Limb (tissue), 2 donors: ENCODE measurements at regions not wholly inside any gene's neighbourhood (a gene's known extent, or its start where the extent isn't known, plus 50 kb on each side); places are given as distances from the start of the nearest gene placed in this dataset.
"Not testable (repeated sequence)": the region's sequence is repeated elsewhere in the genome, so short reads cannot be mapped to it uniquely, and the experiment has no call there.

Source experiments
- DNase-seq, 2 donors: peaks; one replicate each; pipeline ENCODE4 v3.0.0-alpha.2; 2016; ENCODE audit errors: extremely low spot score in 2 of 2

DNA sequence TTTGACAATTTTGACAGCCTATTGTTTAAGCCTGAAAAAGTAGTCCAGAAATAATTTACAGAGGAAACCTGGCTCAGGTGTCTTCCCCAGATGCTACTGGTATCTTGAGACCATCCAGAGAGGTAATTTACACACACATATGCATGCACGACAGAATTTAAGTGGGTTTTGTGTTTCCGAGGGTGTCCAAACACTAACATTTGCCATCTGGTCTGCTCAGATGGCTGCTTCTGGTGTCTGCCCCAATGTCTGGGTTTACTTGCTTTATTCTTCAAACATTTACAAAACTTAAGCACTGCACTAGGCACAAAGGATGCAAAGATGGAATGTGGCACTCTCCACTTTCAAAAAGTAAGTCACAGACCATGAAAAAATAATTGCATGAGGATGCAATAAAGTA is 226.6 kb upstream of the EGLN3 start:
- DNase-seq, result no peak

DNA sequence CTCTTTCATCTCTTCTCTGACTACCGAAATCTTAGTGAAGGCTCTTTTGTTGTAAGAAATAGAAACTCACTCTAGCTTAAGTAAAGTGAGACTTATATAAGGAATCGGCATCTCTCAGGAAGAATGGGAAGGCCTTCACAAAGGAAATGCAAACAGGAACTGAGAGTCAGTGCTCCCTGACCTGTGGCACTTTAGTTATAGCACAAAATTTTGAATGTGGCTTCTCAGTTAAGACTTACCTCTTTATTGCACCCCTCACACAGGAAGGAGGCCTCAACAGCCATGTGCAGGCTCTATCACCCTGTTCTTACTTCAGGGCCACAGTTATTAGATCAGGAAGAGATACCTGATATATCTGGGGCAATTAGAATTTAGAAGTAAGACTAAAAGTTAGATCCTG is 224.7 kb upstream of the EGLN3 start:
- DNase-seq, result no peak

DNA sequence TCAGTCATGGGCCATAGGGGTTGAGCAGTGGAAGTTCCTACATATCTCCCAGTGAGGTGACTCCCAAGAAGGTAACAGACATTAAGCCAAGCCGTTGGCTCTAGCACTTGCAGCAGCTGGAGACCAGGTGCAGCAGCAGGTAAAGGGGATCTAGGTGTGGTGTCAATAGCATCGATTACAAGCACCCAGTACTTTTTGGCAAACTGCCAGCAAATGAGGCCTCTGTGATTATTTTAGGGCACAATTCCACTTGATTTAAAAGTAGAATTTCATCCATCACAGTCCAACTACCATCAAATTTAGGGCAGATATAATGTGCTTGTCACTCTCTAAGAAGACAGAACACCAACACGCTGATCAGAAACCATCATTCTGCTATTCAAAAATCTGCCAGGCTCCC is 224.1 kb upstream of the EGLN3 start:
- DNase-seq, result no peak

DNA sequence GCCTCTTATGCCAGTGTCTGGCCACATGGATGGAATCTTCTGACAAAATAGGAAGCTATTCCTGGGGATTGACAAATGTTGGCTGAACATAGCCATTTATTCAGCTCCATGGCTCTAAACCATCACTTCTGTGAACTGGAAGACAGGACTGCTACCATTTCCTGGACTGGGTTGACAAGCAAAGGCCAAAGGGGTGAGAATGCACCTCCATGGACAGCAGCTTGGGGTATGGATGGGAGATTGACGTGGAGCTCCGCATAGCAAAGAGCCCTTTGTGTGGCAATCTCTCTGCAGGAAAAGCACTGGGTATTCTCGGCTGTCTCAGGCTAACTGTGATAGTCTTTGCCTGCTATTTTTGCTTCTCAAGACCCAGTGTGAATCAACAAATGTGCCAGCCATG is 223.0 kb upstream of the EGLN3 start:
- DNase-seq, result no peak

DNA sequence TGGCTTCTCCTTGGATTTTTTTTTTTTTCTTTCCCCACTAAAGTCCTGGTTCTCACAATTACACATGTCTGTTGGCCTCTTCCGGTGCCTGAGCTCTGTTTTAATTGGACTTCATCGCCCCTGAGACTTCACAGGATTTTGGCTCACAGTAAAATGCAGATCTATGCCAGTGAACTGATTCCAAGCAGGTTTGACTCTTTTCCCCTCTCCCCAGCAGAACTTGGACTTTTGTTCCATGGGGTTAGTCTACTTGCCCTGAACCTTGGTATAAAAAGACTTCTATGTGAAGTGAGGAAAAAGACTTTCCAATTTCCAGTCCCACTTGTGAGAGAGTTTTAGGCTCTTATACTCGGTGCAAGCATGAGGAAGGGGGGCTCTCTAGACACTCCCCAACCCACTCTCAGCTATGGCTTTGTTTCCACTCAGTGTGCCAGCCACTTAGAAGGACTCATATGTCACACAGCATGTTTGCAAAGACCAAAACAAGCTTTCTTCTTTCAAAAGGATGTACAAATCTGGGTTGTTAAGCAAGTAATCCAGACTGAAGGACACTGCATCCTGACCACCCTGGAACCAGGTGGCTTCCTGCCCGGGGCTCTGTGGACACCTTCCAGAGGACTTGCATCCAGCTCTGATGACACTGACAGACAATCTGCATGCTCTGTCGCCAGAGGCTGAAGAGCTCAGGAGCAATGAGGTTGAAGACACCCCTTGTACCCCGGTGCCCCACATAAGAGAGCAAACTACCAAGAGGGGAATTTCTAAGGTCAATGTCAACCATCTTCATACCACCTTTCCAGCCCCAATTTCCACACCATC is 221.9 kb upstream of the EGLN3 start:
- DNase-seq, result peak in 1 of 2 donors; percentile 13

DNA sequence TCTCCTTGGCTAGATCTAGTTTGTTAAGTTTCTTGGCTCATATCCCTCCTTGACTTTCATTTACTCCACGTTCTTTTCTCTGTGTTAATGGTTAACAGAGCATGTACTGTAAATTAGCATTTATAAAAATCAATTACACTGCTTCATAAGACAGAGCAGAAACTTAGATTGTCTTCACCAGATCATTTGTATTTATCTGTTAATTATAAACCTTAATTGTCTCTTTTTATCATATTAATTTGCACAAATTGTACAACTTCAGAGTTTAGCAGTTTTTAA is 221.2 kb upstream of the EGLN3 start:
- DNase-seq, result no peak

DNA sequence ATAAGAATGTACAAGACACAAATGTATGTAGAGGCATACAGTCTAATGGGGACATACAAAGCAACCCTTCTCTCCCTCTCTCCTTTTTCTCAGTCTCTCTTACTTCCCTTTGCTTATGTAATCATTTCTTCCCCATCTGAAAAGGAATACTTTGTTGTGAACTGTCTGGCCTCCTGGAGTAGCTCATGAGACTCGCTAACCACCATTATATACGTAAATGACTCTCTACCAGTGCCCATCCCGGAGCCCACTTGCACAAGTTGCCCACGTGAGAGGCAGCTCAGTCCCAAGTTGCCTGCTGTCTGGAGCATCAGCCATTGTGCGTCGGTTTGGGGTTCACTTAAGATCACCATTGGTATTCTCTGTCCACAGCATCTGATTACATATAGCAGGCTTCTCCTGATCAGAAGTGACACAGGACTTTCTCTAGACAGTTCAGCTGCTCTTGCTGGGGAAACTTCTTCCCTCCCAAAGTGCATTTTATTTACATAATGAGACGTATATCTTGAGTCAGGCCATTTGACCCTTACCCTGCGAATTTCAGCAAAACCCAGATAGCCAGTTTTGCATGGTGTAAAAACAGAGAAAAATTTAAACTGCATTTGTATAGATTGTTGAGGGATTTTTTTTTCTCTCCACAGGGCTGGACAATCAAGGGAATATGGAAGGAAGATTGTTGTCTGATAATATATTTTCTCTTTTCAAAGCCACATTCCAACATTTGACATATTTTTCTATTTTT is 220.7 kb upstream of the EGLN3 start:
- no peak for DNase-seq

DNA sequence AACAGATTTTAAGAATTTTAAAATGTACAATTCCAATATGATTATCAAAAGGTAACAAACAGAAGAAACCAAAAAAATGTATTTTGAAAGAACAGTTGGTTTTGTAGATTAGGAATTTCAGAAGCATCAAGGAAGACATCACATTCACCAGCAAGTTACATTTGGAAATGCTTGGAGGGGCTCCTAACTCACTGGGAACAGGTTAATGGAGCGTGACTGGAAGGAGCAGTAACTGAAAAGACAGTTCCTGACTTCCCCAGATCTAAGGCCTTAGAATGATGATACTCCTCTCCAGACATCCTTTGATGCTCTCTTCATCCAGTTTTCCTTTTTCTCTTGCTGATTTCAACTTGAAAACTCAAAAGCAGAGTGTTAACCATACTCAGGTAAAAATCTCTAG is 220.0 kb upstream of the EGLN3 start:
- DNase-seq, result no peak

DNA sequence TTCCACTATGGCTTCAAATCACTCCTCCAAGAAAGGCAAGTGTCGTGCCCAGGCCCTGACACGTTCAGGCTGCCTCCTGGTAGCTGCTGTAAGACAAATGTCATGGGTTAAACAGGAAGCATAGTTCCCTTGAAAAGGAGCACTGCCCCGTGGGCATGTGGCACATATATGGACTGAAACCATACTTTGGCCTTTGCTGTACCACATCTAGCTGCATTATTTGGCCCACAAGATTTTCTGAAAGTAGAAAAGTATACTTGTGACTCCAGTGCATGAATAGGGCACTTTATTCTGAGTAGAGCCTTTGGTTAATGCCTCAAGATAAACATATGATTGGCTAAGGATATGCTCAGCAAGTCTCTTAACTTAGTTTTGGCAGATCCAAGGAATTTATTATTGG is 218.7 kb upstream of the EGLN3 start:
- DNase-seq, result no peak

DNA sequence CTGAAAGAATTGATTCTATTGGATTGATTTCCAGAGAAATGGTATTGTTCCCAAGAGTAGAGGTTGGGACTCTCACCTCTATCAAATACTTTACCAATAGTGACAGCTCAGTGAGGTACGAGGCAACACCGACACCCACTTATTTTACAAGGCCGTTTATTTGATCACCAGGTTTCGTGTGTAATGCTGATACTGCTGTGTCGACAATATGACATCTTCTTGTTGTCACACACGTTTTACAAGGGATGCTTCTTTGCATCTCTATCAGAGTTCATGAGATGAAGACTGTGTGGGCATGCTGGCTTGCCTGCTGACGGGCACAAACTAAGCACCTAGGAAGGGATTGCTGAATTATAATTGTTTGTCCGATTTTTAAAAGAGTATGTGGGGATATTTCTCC is 217.8 kb upstream of the EGLN3 start:
- no peak for DNase-seq

DNA sequence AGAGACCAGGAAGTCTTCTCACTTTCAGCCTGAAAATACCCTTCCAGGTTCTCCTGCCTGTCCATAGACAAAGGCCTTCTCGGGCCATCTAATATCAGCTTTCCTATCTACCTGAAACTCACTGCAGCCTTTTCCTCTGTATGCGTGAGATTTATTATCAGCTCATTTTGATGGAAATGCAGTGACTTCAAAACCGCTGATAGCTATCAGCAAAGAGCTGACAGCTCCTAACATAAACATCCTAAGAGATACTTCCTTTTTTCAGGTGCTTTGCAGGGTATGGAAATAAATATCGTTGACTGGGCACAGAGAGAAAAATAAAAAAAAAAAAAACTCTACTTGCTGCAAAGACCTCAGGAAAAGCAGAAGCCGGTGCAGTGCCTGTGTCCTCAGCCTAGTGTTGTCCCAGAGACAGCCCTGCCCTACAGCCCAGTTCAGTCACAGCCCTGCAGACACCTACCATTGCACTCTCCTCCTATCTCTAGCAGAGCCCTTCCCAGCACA is 215.0 kb upstream of the EGLN3 start:
- DNase-seq, result no peak

DNA sequence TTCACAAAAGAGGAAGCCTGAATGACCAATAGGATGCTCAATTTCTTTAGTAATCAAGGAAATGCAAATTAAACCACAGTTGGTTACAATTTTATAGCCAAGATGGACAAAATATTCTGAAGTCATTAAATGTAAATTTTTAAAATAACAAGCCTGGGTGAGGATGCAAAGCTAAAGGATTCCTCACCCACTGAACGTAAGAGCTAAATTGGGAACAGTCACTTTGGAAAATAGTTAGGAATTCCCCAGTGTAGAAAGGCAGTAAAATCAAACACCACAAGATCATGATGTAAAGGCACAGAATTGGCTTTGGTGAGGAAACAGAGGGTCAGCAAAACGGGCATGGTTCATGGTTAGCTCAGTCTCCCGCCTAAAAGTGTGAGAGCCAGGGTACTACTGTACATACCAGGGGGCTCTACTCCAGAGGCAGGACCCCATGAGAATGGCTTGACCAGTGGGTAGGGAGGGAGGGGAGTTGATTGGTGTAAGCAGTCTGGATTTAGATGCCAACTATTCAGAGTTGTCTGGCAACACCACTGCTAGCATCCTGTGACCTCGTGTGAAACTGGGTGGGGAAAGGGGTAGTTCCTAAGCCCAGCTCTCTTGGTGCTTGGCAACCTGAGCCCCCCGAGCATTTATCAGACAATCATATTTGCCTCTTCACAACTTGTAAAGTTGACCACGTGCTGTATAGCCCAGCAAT is 213.4 kb upstream of the EGLN3 start:
- DNase-seq, result no peak

DNA sequence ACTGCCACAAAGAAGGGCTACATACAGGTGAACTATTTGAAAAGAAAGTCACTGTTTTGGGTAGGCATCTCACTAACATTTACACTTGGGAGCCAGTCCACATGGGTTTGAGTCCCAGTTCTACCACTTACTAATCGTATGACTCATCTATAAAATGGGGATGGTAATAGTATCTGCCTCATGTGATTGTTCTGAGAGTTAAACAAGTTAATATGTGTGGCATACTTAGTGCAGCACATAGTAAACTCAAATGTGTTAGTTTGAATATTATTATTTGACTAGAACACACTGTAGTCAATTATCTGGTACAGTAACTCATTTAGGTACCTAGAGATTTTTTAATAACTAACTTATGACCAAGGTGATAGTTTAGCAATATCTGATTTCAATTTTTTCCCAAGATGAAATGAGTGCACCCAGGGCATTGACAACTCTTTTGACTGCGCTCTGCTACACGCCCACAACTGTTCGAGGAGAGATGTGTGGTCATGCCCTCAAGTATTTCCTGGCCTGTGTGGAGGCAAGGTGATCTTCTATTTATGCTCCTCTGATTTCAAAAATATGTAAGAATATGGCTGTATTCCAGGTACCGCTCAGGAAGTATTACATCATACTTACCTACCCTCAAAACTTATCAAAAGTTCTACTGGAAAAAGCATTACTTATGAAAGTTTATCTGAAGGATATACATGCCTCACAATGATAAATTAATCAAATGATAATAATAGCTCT is 210.6 kb upstream of the EGLN3 start:
- DNase-seq, result no peak

DNA sequence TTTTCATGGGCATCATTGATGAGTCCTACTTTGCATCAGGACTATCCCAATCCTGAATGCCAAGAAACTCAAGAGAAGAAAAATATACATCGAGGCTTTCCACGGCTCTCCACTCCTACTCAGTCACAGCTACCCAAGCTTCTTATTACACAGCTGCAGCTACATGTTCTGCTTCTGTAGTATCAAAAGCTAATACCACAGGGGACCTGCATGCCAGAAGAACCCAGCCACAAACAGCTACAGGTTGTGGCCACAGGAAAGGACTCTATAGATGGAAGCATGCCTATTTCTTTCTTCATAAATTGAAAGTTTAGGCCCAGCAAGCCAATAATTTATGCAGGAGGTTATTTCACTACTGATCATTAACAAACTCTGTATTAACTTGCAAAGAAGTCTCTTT is 209.7 kb upstream of the EGLN3 start:
- DNase-seq, result no peak

DNA sequence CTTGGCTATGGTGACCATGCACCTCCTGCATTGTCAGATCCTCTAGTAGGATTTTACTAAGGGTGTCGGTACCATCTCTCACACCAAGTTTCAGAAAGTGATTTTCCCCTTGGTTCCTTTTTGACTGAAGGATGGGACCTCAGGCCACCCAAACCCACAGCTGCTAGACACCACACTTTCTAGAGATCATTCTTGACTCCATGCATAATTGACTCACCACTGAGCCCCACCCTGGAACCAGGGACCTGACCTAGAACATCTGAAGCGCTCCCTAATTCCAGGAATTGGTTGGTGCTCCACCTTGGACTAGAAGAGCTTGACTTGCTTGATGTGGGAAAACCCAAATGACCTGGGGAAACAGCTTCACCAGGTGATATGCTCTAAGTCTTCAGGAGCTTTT is 206.8 kb upstream of the EGLN3 start:
- DNase-seq, result no peak

DNA sequence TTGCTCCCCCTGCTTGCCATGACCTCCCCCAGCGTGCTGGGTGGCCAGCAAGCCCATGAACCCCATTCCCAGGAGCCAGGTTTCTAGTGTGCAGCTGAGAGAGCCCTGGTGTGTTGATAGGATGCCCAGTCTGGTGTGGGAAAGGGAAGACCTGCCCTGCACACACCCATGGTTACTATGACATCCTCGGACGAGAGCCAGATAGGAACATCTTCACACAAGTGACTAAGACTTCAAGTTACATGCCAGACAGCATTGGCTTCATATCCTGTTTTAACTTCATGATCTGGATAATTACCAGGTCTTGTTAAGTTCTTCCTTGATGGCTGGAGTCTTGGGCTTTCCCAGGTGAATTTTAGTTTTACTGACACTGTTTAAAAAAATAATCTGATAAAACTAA is 196.6 kb upstream of the EGLN3 start:
- DNase-seq, result no peak

DNA sequence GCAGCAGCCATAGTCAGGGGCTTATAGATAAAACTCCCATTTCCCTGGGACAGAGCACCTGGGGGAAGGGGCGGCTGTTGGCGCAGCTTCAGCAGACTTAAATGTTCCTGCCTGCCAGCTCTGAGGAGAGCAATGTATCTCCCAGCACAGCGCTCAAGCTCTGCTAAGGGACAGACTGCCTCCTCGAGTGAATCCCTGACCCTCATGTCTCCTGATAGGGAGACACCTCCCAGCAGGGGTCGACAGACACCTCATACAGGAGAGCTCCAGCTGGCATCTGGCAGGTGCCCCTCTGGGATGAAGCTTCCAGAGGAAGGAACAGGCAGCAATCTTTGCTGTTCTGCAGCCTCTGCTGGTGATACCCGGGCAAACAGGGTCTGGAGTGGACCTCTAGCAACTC is 189.3 kb upstream of the EGLN3 start:
- DNase-seq, result not testable (repeated sequence)

DNA sequence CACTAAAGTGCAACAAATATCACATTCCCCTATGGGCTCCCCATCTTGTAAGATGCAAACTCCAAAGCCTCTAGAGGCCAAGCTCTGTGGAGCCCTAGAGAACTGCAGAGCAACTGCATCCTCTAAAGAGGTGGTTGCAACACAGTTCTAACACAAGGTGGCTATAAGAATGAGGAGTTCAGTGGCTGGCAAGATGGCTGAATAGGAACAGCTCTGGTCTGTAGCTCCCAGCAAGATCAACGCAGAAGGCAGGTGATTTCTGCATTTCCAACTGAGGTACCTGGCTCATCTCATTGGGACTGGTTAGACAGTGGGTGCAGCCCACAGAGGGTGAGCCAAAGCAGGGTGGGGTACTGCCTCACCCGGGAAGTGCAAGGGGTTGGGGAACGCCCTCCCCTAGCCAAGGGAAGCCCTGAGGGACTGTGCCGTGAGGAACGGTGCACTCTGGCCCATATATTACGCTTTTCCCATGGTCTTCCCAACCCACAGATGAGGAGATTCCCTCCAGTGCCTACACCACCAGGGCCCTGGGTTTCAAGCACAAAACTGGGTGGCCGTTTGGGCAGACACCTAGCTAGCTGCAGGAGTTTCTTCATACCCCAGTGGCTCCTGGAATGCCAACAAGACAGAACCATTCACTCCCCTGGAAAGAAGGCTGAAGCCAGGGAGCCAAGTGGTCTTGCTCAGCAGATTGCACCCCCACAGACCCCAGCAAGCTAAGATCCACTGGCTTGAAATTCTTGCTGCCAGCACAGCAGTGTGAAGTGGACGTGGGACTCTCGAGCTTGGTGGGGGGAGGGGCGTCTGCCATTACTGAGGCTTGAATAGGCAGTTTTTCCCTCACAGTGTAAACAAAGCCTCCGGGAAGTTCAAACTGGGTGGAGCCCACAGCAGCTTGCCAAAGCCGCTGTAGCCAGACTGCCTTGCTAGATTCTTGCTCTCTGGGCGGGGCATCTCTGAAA is 188.6 kb upstream of the EGLN3 start:
- DNase-seq, result peak; percentile 32 to 52

DNA sequence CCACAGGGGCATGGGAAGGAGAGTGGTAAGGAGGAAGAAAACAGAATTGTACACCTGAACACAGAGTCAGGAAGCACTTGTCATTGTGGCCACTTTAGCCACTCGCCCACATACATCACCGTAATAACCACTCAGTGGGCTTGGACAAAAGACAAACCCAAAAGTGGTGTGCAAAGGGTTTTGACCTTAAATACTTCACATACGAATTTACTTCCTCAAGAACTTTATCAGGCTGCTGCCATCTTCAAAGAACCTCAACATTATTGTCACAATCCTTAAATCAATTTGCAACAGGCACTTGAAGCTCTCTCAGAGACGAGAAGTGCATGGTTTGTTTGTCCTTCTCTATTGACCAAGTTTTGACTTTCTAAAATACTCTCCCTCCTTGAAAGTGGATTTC is 187.3 kb upstream of the EGLN3 start:
- DNase-seq, result no peak

DNA sequence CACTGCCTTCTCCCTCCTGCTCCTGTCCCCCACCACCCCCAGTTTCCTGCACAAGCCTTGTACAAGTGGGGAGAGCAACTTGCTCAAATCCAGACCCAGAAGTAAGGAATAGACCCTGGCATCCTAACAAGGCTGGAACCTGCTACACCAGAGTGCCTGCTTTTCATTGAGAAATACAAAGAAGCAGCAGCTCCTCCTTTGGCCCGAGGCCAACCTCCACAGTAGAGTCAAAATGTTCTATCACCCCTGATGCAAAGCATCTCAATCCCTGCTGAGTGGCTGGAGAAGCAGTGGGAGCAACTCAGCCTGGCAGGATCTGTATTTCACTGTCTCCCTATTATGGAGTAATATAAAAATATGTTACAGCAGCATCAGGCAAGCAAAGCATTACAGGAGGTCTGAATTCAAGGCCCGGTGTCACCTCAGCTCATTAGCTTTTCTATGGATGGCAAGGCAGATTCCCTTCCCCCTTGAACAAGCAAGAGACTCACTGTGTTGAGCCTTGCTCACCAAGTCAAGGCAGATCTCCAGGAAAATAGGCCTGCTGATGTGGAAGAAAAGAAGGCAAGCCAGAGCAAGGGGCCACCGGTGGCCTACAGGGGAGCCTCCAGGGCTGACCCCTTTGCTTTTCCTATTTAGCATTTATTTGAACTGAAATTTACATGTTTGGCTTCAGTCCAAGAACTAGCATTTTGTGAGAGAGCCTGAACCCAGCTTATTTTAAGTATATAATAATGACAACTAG is 186.3 kb upstream of the EGLN3 start:
- DNase-seq, result peak in 1 of 2 donors; percentile 43
